Osteocyte (in vitro differentiated cells): ENCODE measurements at regions not wholly inside any gene's neighbourhood (a gene's known extent, or its start where the extent isn't known, plus 50 kb on each side); places are given as distances from the start of the nearest gene placed in this dataset.

Source experiments
- DNase-seq: peaks from one replicate; pipeline ENCODE4 v3.0.0; 2021; ENCODE audit warnings: mixed read lengths; ENCODE audit not compliant: unreplicated experiment; ENCODE audit errors: extremely low spot score
- H3K27ac Mint-ChIP-seq: one replicate; pipeline ENCODE4 v1.8.0; 2021; ENCODE audit warnings: mild to moderate bottlenecking, mixed read lengths; ENCODE audit not compliant: unreplicated experiment
- H3K27me3 Mint-ChIP-seq: one replicate; pipeline ENCODE4 v1.8.0; 2021; ENCODE audit warnings: mixed read lengths; ENCODE audit not compliant: unreplicated experiment
- H3K36me3 Mint-ChIP-seq: one replicate; pipeline ENCODE4 v1.8.0; 2021; ENCODE audit warnings: mixed read lengths; ENCODE audit not compliant: unreplicated experiment
- H3K4me1 Mint-ChIP-seq: one replicate; pipeline ENCODE4 v1.8.0; 2021; ENCODE audit warnings: mixed read lengths; ENCODE audit not compliant: unreplicated experiment
- H3K4me3 Mint-ChIP-seq: one replicate; pipeline ENCODE4 v1.8.0; 2021; ENCODE audit warnings: mild to moderate bottlenecking, moderate library complexity, mixed read lengths; ENCODE audit not compliant: unreplicated experiment
- H3K9me3 Mint-ChIP-seq: one replicate; pipeline ENCODE4 v1.8.0; 2021; ENCODE audit warnings: mixed read lengths; ENCODE audit not compliant: unreplicated experiment
- TF ChIP-seq, protein P1 (sequence below): fragments of 200-600 bp; sonication (generic); IDR thresholded peaks from 2 replicates; pipeline ENCODE4 v1.5.0; 2021; ENCODE audit warnings: antibody characterized with exemption, mild to moderate bottlenecking, moderate library complexity

DNA sequence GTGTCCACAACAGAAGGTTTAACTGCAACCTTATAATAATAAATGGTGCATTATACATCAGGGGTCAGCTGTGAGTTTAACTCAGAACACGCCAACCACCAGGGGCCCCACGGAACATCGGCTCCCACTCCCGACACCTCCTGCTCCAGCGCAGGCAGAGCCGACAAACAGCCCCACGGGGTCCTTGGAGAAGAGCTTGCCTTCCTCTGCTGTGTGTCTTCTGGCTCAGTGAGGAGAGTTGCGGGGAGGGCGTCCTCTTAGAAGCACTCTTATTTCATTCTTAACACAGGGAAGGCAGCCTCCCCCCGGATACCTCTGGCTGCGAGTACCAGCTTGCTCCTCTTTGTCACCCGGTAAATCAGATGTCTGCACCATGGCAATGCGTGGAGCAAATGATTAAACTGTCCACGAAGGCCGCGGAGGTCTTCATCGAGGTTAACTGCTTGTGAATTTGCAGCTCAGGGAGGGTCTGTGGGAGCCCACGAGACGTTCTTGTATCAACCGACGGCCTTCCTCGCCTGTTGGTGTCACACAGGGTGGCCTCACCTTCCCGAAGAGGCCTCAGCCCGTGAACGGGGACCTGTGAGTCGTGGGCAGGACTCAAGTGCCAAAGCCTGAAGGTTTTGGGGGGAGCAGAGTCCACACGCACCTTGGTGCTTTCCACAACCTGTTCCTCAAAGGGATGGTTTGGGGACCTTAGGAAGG, 464.0 kb downstream of the BRD1 start:
- H3K27ac Mint-ChIP-seq, result no peak overlapping the region
- no peaks in the 10 kb centered on the region for H3K36me3 Mint-ChIP-seq
- DNase-seq, result peak; percentile 77
- no peaks in the 10 kb centered on the region for H3K9me3 Mint-ChIP-seq
- H3K4me1 Mint-ChIP-seq, result peaks cover 14% of the 10 kb centered on the region
- TF ChIP-seq, protein P1, sequence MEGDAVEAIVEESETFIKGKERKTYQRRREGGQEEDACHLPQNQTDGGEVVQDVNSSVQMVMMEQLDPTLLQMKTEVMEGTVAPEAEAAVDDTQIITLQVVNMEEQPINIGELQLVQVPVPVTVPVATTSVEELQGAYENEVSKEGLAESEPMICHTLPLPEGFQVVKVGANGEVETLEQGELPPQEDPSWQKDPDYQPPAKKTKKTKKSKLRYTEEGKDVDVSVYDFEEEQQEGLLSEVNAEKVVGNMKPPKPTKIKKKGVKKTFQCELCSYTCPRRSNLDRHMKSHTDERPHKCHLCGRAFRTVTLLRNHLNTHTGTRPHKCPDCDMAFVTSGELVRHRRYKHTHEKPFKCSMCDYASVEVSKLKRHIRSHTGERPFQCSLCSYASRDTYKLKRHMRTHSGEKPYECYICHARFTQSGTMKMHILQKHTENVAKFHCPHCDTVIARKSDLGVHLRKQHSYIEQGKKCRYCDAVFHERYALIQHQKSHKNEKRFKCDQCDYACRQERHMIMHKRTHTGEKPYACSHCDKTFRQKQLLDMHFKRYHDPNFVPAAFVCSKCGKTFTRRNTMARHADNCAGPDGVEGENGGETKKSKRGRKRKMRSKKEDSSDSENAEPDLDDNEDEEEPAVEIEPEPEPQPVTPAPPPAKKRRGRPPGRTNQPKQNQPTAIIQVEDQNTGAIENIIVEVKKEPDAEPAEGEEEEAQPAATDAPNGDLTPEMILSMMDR, result no peak
- no peak overlapping the region for H3K4me3 Mint-ChIP-seq
- no peaks in the 10 kb centered on the region for H3K27me3 Mint-ChIP-seq

DNA sequence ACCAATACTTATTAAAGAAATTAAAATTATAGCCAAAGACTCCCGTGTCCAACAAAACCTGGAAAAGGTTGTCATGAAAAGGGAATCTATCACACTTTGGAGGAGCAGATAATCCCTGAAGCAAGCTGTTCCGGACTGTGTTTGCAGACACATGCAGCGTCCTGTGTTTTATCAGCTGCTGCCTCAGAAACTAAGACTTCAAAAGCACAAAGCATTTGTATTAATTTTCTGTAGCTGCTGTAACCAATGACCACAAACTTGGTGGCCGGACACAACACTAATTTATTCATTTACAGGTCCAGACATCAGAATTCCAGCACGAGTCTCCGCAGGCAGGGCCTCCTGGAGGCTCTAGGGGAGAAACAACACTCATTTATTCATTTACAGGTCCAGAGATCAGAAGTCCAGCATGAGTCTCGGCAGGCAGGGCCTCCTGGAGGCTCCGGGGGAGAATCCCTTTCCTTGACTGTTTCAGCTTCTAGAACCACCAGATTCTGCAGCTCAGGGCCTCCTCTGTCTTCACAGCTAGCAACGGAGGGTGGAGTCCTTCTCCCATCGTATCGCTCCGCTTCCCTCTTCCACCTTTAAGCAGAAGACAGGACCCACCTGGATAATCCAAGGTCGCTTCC, 465.3 kb downstream of the BRD1 start:
- H3K36me3 Mint-ChIP-seq, result no peaks in the 10 kb centered on the region
- no peaks in the 10 kb centered on the region for H3K9me3 Mint-ChIP-seq
- no peak overlapping the region for H3K4me3 Mint-ChIP-seq
- H3K27me3 Mint-ChIP-seq, result no peaks in the 10 kb centered on the region
- DNase-seq, result peak; percentile 38
- H3K4me1 Mint-ChIP-seq, result peaks cover 8% of the 10 kb centered on the region
- no peak overlapping the region for H3K27ac Mint-ChIP-seq
- TF ChIP-seq, protein P1, result no peak

DNA sequence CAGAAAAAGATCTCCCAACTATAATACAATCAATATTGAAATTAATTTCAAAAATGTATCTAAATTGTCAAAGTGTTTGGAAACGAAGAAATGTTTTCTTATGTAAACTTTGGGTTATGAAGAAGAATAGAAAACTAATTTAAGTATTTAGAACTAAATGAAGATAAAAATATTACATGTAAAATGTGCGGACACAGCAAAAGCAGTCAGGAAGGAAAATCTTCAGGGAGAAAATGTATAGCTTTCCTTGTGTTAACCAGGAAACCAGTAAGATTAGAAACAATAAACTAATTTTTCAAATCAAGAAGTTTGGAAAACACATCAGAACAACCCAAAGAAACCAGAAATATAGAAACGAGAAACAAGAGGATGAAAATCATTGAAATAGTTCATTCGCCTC, 466.5 kb downstream of the BRD1 start:
- H3K4me3 Mint-ChIP-seq, result no peak overlapping the region
- DNase-seq, result no peak
- no peaks in the 10 kb centered on the region for H3K36me3 Mint-ChIP-seq
- H3K27ac Mint-ChIP-seq, result no peak overlapping the region
- H3K4me1 Mint-ChIP-seq, result peaks cover 6% of the 10 kb centered on the region
- no peaks in the 10 kb centered on the region for H3K27me3 Mint-ChIP-seq
- TF ChIP-seq, protein P1, result no peak
- no peaks in the 10 kb centered on the region for H3K9me3 Mint-ChIP-seq

DNA sequence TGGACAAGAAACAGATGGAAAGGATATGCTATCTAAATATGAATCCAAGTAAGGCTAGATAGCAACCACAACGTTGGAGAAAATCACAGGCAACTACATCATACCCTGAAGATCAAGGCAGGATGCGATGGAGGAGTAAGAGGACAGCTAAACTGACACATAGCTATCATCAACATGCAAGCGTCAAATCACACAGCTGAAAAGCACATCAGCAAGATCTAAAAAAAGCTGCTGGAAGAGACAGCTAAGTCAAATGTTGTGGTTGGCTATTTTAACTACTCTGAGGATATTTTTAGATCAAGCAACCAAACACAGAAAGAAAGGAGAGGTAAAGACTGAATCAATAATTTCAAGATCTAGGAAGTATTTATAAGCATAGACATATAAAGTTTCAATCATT, 466.9 kb downstream of the BRD1 start:
- TF ChIP-seq, protein P1, result no peak
- Mint-ChIP-seq H3K9me3 (no peaks in the 10 kb centered on the region), H3K36me3 (no peaks in the 10 kb centered on the region), H3K4me3 (no peak overlapping the region), H3K4me1 (peaks cover 5% of the 10 kb centered on the region), H3K27ac (no peak overlapping the region), H3K27me3 (no peaks in the 10 kb centered on the region)
- DNase-seq, result no peak

DNA sequence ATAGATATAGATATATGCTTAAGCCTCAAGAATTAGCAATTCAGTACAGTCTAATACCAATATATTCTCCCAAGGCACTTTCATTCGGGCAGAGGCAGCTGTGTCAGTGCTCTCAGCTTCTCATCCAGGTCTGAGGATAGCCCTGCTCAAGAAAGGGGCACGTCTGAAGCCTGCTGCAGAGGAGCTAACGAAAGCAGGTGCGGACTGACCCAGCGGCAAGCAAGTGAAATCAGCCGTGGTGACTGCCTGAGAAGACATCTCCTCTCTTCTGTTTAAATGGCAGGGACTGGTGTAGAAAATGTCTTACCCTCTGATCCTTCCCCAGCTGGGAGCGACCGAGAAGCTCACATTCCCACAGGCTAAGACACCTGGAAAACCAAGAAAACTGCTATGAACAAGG, 468.6 kb downstream of the BRD1 start:
- peak; percentile 42 for DNase-seq
- no peak overlapping the region for H3K4me3 Mint-ChIP-seq
- peaks cover 16% of the 10 kb centered on the region for H3K4me1 Mint-ChIP-seq
- H3K27me3 Mint-ChIP-seq, result no peaks in the 10 kb centered on the region
- H3K27ac Mint-ChIP-seq, result no peak overlapping the region
- TF ChIP-seq, protein P1, result no peak
- no peaks in the 10 kb centered on the region for H3K36me3 Mint-ChIP-seq
- no peaks in the 10 kb centered on the region for H3K9me3 Mint-ChIP-seq
